ENCODE measurements at regions not wholly inside any gene's neighbourhood (a gene's known extent, or its start where the extent isn't known, plus 50 kb on each side); places are given as distances from the start of the nearest gene placed in this dataset.

GRCh38 chr9:86513429-86513828, 159.2 kb upstream of the TUT7 start:
- POLR2A ChIA-PET, result no interaction called here
- CTCF ChIA-PET, result interaction anchor here (0.9 to 3.5 kb wide), 3 partner anchors 9 to 27 kb away, joined by 3 to 10 read pairs (median 3); no protein-coding TSS in a partner anchor
- no peak for TF ChIP-seq CTCF (IDR thresholded peaks at IDR 0.05; ENCODE audit: control extremely low read depth, extremely low read depth, low read depth, missing control alignments)
- DNase-seq (ENCODE audit: extremely low spot score), result no peak

- TF ChIP-seq CTCF (IDR thresholded peaks at IDR 0.05; ENCODE audit: control extremely low read depth, extremely low read depth, low read depth, missing control alignments), result no peak
- POLR2A ChIA-PET, result no interaction called here
- no peak for DNase-seq (ENCODE audit: extremely low spot score)
- CTCF ChIA-PET, result interaction anchor here (1.2 to 3.5 kb wide), 3 partner anchors 9 to 99 kb away, joined by 3 to 10 read pairs (median 3); no protein-coding TSS in a partner anchor
Observed at GRCh38 chr9:86512929-86513328, 158.7 kb upstream of the TUT7 start.

GRCh38 chr9:86511614-86512360, 157.6 kb upstream of the TUT7 start:
- TF ChIP-seq CTCF (IDR thresholded peaks at IDR 0.05; ENCODE audit: control extremely low read depth, extremely low read depth, low read depth, missing control alignments), result no peak
- ChIA-PET CTCF (interaction anchor here (1.2 to 1.5 kb wide), 2 partner anchors 25 to 98 kb away, joined by 3 read pairs; no protein-coding TSS in a partner anchor), POLR2A (no interaction called here)
- DNase-seq (ENCODE audit: extremely low spot score), result no peak

GRCh38 chr9:86508208-86508903, 154.1 kb upstream of the TUT7 start:
- DNase-seq (ENCODE audit: extremely low spot score), result peak; percentile 30
- POLR2A ChIA-PET, result no interaction called here
- no peak for TF ChIP-seq CTCF (IDR thresholded peaks at IDR 0.05; ENCODE audit: control extremely low read depth, extremely low read depth, low read depth, missing control alignments)
- CTCF ChIA-PET, result interaction anchor here (1.1 to 1.3 kb wide), 2 partner anchors 11 to 829 kb away, joined by 3 read pairs; no protein-coding TSS in a partner anchor

- TF ChIP-seq CTCF (IDR thresholded peaks at IDR 0.05; ENCODE audit: control extremely low read depth, extremely low read depth, low read depth, missing control alignments), result no peak
- ChIA-PET POLR2A (no interaction called here), CTCF (interaction anchor here (0.6 to 1.3 kb wide), 4 partner anchors 9 to 830 kb away, joined by 3 to 4 read pairs (median 3); no protein-coding TSS in a partner anchor)
- DNase-seq (ENCODE audit: extremely low spot score), result no peak
Observed at GRCh38 chr9:86507212-86507630, 153.0 kb upstream of the TUT7 start.

GRCh38 chr9:86503942-86504341, 149.7 kb upstream of the TUT7 start:
- ChIA-PET POLR2A (no interaction called here), CTCF (interaction anchor here (0.9 to 3.9 kb wide), 2 partner anchors 10 to 70 kb away, joined by 3 to 10 read pairs; no protein-coding TSS in a partner anchor)
- DNase-seq (ENCODE audit: extremely low spot score), result no peak
- TF ChIP-seq CTCF (IDR thresholded peaks at IDR 0.05; ENCODE audit: control extremely low read depth, extremely low read depth, low read depth, missing control alignments), result no peak

Measured in GM10248 (cell line).